Calu3 (cell line): ENCODE measurements at regions not wholly inside any gene's neighbourhood (a gene's known extent, or its start where the extent isn't known, plus 50 kb on each side); places are given as distances from the start of the nearest gene placed in this dataset.

ENCODE experiments used
- BruUV-seq: library from RNA; stranded (reverse); fragments of 400-500 nt; replicated peaks from 2 replicates; lab custom pipeline; 2021; lab: Mats Ljungman, UMichigan
- CTCF ChIA-PET: fragments of 300-600 bp; sonication (Branson Sonifier 250); formaldehyde crosslinking; loops from one replicate; lab custom pipeline; 2022; ENCODE audit warnings: antibody characterized with exemption; lab: Charles Lee
- DNase-seq: peaks from one replicate; pipeline ENCODE4 v3.0.0; 2022
- H3K27ac Mint-ChIP-seq: one replicate; pipeline ENCODE4 v1.8.0; 2022; ENCODE audit warnings: mixed read lengths; ENCODE audit not compliant: unreplicated experiment
- H3K27me3 Mint-ChIP-seq: one replicate; pipeline ENCODE4 v1.8.0; 2022; ENCODE audit warnings: mixed read lengths; ENCODE audit not compliant: unreplicated experiment
- H3K36me3 Mint-ChIP-seq: one replicate; pipeline ENCODE4 v1.8.0; 2022; ENCODE audit warnings: mild to moderate bottlenecking, moderate library complexity, mixed read lengths; ENCODE audit not compliant: insufficient read depth, unreplicated experiment
- H3K4me1 Mint-ChIP-seq: one replicate; pipeline ENCODE4 v1.8.0; 2022; ENCODE audit warnings: mild to moderate bottlenecking, low read depth, mixed read lengths; ENCODE audit not compliant: unreplicated experiment
- H3K4me3 Mint-ChIP-seq: one replicate; pipeline ENCODE4 v1.8.0; 2022; ENCODE audit warnings: mild to moderate bottlenecking, low read depth, moderate library complexity, mixed read lengths; ENCODE audit not compliant: unreplicated experiment
- H3K9me3 Mint-ChIP-seq: one replicate; pipeline ENCODE4 v1.8.0; 2022; ENCODE audit warnings: low read depth, mixed read lengths; ENCODE audit not compliant: unreplicated experiment
- CTCF ChIP-seq: fragments of 200-600 bp; IDR thresholded peaks from one replicate; pipeline ENCODE4 v1.8.0; 2022; ENCODE audit warnings: antibody characterized with exemption; ENCODE audit not compliant: unreplicated experiment
- intact Hi-C: fragments of 100-400 bp; cut with micrococcal nuclease; formaldehyde crosslinking; loops from one replicate; pipeline ENCODE4 v1.10.0; 2022; ENCODE audit not compliant: unreplicated experiment

- no peak for DNase-seq
- H3K27me3 Mint-ChIP-seq, result no peaks in the 10 kb centered on the region
- no peaks in the 10 kb centered on the region for H3K9me3 Mint-ChIP-seq
- H3K4me1 Mint-ChIP-seq, result no peaks in the 10 kb centered on the region
- H3K4me3 Mint-ChIP-seq, result no peak overlapping the region
- no peaks in the 10 kb centered on the region for H3K36me3 Mint-ChIP-seq
- no peak overlapping the region for H3K27ac Mint-ChIP-seq
- no peak for TF ChIP-seq CTCF
- intact Hi-C loops, result no loop called here
- no TSS peak for BruUV-seq
- CTCF ChIA-PET, result interaction anchor here (0.7 to 1.0 kb wide), 2 partner anchors 13 to 961 kb away, joined by 3 to 4 read pairs; no protein-coding TSS in a partner anchor
Observed at GRCh38 chr1:237975903-237976302, 85.2 kb upstream of the ZP4 start.

DNA sequence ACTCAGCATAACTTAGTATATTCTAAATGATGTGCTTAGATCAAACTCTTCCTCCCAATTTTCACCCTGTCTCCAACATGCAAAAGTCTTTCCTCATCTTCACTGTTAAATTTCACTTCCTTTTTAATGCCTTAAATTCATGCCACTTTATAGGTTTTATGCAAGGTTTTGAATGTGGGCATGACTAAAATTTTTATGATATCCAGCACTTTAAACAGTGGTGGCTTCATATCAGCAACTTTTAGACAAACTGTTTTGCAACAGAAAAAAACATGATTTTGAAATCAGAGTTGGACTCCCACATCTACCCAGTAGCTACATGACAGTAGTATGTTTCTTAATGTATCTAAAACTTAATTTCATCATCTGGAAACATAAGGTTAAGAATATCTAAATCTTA, 84.7 kb upstream of the ZP4 start:
- no TSS peak for BruUV-seq
- Mint-ChIP-seq H3K27ac (no peak overlapping the region), H3K9me3 (no peaks in the 10 kb centered on the region), H3K4me3 (no peak overlapping the region), H3K4me1 (no peaks in the 10 kb centered on the region), H3K36me3 (no peaks in the 10 kb centered on the region), H3K27me3 (no peaks in the 10 kb centered on the region)
- no peak for DNase-seq
- intact Hi-C loops, result no loop called here
- no peak for TF ChIP-seq CTCF
- CTCF ChIA-PET, result interaction anchor here (0.7 kb wide), 1 partner anchor 961 kb away, joined by 4 read pairs; no protein-coding TSS in a partner anchor

DNA sequence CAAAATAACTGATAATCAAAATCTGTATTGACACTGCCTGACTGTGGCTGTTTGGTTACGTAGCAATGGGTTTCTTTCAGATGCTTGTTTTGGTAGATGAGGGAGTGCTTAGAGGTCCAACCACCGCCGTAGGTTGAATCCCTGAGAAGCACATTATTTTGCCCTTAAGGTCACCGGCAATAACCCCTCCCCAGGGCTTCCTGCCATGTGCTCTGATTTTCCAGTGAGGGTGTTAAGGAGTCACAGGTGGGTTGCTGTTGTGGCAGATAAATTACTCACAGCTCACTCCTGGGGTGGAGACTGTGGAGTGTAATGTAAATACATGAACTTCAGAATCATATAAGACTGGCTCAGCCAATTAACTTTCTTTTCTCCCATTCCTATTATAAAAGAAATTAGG, 81.5 kb upstream of the ZP4 start:
- peaks cover 2% of the 10 kb centered on the region for H3K9me3 Mint-ChIP-seq
- H3K27me3 Mint-ChIP-seq, result no peaks in the 10 kb centered on the region
- CTCF ChIA-PET, result interaction anchor here (0.7 kb wide), 1 partner anchor 976 kb away, joined by 3 read pairs; no protein-coding TSS in a partner anchor
- H3K4me1 Mint-ChIP-seq, result no peaks in the 10 kb centered on the region
- no peak overlapping the region for H3K4me3 Mint-ChIP-seq
- DNase-seq, result no peak
- intact Hi-C loops, result no loop called here
- no peak overlapping the region for H3K27ac Mint-ChIP-seq
- BruUV-seq, result no TSS peak
- TF ChIP-seq CTCF, result no peak
- H3K36me3 Mint-ChIP-seq, result no peaks in the 10 kb centered on the region

DNA sequence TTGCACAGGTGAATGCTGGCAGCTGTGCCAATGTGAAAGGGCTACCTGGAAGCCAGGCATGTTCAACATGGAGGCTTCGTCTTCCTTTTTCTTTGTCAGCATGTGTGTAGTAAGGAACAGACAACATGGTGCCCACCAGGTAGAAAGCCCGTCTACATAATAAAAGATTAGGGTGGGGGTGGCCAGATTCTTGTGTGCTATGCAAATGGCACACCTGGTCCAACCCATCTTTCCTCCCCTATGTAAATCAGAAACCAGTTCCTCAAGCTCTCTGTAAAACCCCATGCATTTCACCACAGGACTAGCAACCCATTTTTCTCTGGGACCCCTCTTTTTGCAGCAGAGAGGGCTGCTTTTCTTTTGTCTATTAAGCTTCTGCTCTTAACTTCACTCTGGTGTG, 72.3 kb upstream of the ZP4 start:
- BruUV-seq, result no TSS peak
- CTCF ChIA-PET, result interaction anchor here (0.7 kb wide), 2 partner anchors 54 to 99 kb away, joined by 4 to 8 read pairs; no protein-coding TSS in a partner anchor
- Mint-ChIP-seq H3K36me3 (no peaks in the 10 kb centered on the region), H3K4me3 (no peak overlapping the region), H3K27me3 (no peaks in the 10 kb centered on the region), H3K27ac (no peak overlapping the region), H3K9me3 (no peaks in the 10 kb centered on the region), H3K4me1 (no peaks in the 10 kb centered on the region)
- intact Hi-C loops, result no loop called here
- DNase-seq, result no peak
- TF ChIP-seq CTCF, result no peak
